Fibroblast of skin of abdomen (primary cell): ENCODE measurements at regions not wholly inside any gene's neighbourhood (a gene's known extent, or its start where the extent isn't known, plus 50 kb on each side); places are given as distances from the start of the nearest gene placed in this dataset.
A peak's percentile ranks its signal among the peaks of the same experiment; 100 is the strongest.
"Not testable (repeated sequence)": the region's sequence is repeated elsewhere in the genome, so short reads cannot be mapped to it uniquely, and the experiment has no call there.

Experiments used
- DNase-seq: peaks from one replicate; pipeline ENCODE4 v3.0.0-alpha.2; 2013

DNA sequence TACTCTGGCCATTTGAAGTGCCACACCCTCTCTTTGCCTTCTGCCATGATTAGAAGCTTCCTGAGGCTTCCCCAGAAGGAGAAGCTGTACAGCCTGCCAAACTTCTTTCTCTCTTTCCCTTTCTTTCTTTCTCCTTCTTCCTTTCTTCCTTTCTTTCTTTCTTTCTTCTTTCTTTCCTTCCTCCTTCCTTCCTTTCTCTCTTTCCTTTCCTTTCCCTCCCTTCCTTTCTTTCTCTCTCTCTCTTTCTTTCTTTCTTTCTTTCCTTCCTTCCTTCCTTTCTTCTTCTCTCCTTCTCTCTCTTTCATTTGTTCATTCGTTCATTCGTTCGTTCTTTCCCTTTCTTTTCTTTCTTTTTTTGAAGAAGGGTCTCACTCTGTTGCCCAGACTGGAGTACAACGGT is 931.0 kb downstream of the TTLL7 start:
- DNase-seq: no peak

DNA sequence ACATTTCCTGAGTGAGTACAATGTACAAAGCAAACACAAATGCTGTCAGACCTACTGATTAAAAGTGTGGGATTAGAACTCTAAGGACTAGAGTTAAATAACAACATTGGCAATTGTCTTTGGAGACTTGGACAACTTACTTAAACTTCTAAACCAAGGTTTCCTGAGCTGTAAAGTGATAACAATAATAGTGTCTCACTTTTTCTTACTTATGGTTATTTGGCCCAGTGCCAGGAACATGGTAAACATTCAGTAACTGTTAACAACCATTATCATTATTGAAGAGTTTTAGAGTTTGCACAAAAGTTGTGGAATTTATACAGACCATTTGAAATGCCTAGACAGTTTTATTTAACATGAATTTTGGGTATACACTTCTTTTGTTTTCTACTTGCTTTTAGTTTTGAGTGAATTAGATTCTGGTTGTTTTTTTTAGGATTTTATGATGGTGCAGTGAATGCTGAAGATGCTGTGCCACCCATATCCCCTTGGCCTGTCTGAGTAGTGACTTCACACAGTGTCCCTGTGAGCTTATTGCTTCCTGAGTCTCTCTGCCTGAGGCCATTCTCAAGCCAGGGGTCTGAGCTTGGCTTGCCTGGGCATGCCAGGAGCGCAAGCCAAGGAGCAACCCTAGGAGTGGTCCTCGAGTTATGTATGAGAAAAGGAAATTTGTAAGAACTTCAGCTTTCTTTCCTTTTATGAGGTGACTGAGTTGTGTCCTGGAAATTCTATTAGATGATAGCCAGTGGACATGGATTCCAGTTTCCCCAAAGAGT is 932.8 kb downstream of the TTLL7 start:
- no peak for DNase-seq

DNA sequence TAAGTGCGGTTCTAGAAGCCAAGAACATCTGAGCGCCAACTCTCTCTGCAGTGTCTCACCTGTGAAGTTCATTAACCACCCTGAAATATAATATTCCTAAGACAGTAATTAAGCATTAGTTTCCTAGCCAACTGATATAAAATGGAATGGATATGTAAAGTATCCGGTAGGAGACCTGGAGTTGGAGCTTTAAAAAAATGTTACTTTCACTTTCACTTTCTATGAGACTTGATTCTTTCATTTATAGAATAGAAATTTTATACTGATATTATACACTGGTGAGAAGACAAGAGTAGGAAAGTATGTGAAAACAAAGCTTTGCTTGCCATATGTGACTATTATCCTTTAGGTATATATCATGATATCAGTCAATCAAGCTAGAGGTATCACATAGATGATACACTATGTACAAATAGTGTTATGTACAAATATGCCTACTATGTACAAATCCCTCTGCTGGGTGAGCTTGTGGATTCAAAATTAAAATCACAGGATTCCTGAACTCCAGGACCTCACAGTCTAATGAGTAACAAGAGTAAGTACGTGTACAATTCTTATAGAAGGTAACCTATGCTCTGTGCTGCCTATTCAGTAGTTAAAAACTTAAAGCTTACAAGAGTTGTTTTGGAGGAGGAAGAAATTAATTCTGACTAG is 934.2 kb downstream of the TTLL7 start:
- no peak for DNase-seq

DNA sequence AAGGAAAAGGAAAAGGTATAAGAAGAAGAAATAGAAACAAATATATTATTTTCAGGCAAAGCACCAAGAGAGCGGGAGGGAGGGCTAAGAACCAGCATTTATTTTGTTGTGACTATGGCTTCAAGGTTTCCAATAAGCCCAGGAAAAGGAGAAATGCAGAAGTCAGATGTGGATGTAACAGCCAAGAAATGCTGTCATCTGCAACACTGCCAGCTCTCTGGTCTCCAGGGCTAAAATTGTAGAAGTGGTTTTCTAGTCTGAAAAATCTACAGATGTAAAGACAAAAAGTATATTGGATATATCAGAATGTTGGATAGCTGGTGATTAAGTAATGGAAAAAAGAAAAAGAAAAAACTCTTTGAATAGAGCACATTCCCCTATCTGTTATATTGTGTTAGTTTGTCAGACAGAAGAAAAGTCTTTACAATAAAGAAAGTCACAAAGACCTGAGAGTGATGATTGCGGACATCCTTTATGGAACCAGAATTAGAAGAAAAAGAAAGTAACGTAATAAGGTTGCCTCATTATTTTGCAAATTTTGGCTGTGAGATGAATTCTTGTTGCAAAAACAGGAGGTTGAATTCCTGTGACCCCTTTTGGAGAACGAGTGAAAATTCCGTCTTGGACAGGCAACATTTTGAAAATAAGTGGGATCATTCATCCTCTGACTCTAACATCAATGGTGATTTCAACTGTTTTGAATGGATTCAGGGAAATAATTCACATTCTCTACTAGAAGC is 938.1 kb downstream of the TTLL7 start:
- DNase-seq: no peak

DNA sequence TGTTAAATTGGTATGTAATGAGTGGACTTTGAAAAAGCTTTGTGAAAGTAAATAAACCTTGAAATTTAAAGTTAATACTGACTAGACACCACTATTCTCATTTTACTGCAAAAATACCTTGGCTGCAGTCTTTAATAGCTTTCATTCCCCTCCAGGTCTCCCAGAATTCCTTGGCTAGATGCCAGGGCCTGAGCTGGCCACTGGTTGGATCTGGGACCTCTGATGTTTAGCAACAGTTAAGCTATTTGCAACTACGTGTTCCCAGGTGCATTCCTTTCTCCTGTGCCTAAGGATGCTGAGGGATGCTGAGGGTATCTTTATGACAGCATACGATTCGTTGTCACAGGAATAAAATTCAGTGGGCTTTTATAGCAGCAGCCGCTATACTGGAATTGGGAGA is 938.7 kb downstream of the TTLL7 start:
- DNase-seq: peak; percentile 5

DNA sequence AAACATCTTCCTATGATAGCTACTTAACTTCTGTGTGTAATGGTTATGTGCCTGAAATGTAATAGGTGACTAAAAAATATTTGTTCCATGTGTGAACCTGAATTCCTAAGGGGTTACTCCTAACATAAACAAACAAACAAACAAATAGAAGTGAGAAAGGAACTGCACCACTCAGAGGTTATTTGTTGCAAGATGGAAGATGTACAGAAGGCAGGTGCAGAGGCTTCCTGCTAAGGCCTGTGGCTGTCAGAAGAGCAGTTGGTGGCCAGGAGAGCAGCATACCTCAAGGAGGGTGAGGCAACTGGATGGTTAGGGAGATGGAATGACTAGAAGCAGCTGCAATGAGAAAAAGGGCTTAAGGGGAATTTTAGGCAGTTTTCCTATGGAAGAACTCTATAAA is 940.6 kb downstream of the TTLL7 start:
- DNase-seq: no peak

DNA sequence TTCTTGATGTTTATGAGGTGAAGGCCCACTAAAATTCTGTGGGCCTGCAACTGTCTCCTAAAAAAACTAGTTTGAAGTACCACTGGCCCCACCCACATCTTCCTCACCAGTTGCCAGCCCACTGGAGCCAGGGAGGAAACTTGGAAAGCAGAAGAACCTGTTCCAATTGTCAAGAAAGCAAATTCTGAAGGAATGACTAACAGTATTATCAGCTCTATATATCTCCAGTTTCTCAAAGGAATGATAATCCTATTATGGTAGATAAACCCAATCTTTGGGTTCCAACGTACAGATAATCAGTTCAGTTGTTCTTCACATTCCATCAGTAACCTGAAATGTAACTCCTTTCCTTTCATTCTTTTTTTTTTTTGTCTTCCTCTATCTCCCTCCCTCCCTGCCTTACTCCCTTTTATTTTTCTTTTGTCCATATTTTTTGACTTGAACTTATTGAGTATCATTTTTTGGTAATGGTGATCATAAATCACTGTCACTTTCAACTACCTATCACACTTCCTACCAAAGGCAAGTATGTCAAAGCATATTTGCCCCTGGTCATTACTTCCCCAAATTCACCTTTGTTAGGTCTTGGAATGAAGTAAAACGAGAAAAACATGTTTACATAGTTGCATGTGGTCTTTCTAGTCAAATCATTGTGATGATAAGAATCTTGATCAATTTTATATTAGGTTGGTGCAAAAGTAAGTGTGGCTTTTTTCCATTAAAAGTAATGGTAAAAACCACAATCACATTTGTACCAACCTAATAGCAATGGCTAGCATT is 943.4 kb downstream of the TTLL7 start:
- DNase-seq: no peak

DNA sequence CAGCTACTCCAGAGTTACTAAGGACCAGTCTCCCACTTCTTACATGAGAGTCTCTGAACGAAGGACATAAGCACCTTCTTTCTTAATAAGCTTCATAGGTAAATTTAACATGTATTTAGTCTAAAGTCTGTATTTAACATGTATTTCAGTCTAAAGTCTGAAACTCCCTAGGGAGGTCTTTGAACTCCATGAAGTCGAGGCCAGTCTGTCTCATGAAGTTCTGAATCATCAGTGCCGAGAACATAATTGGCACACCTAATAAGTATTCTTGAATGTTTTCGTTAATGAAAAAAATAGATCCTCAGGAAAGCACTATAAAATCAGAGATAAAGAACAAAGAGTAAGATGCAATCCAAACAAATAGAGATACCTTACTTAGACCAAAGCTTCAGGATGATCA is 945.5 kb downstream of the TTLL7 start:
- no peak for DNase-seq

DNA sequence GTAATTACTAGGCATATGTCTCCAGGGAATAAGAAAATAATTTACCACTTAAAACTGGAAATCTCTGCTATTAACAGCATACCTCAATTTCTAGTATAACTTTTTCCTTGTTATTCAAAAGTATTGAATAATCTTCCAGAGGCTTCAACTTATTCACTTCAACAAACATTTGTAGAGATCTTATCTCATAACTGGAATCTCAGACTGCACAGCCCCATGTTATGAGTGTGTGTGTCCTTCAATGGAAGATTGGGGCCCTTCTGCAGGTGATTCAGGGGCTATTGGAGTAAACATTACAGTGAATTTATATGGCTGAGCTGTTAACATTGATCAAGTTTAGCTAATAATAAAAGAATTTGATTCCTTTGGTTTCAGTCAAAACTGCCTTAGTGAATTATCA is 946.1 kb downstream of the TTLL7 start:
- no peak for DNase-seq

DNA sequence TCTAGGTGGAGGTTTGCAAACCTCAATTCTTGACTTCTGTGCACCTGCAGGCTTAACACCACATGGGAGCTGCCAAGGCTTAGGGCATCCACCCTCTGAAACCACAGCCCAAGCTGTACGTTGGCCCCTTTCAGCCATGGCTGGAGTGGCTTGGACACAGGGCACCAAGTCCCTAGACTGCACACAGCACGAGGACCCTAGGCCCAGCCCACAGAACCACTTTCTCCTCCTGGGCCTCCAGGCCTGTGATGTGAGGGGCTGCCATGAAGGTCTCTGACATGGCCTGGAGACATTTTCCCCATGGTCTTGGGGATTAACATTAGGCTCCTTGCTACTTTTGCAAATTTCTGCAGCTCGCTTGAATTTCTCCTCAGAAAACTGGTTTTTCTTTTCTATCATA is 947.9 kb downstream of the TTLL7 start:
- not testable (repeated sequence) for DNase-seq

DNA sequence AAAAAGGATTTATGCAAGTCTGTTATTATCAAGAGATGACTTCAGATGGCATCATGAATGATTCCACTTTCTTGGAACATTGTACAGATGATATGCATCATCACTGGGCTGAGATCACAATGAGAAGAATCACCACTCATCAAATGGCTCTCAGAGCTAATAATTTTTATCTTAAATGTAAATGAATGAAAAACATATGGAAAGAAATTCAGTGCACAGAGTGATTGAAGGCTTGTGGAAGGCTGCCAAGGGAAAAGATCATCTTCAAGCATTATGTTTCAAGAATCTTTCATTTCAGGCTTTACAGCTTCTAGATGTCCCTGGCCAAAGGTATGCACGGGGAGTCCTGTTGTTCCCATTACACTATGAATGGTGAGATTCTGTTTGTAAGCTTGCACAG is 955.7 kb downstream of the TTLL7 start:
- DNase-seq: peak; percentile 82

DNA sequence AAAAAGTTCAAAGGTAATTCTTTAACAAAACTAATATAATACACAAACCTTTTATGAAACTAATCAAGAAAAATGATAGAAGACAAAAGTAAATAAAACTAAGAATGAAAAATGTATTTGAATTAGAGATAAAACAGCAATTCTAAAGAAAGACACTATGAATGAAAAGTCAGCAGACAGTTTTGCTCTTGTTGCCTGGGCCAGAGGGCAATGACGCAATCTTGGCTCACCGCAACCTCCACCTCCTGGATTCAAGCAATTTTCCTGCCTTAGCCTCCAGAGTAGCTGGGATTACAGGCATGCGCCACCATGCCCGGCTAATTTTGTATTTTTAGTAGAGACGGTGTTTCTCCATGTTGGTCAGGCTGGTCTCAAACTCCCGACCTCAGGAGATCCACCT is 959.8 kb downstream of the TTLL7 start:
- not testable (repeated sequence) for DNase-seq

DNA sequence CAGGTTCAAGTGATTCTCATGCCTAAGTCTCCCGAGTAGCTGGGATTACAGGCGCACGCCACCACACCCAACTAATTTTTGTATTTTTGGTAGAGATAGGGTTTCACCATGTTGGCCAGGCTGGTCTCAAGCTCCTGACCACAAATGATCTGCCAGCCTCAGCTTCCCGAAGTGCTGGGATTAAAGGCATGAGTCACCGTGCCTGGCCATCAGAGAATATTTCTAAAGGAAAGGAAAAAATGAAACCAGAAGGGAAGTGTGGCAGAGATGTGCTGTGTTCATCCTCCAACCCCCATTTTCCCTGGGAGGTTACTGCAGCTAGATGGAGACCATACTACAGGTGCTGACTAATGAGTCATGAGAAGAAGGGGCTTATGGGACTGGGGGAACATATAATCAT is 964.1 kb downstream of the TTLL7 start:
- peak; percentile 34 for DNase-seq

DNA sequence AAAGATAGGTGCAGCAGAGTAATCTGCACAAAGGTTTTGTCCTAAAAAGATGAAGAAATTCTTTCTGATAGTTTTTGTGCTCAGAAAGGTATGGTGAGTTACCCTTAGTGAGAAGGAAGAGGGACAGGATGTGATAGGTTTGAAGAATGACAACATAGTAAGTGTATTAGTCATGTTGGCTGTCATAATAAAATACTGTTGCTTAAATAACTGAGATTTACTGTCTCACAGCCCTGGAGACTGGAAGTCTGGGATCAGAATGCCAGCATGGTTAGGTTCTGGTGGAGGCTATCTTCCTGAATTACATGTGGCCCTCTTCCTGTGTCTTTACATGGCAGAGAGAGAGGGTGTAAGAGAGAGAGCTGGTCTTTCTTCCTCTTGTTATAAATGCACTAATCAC is 965.2 kb downstream of the TTLL7 start:
- peak; percentile 68 for DNase-seq

DNA sequence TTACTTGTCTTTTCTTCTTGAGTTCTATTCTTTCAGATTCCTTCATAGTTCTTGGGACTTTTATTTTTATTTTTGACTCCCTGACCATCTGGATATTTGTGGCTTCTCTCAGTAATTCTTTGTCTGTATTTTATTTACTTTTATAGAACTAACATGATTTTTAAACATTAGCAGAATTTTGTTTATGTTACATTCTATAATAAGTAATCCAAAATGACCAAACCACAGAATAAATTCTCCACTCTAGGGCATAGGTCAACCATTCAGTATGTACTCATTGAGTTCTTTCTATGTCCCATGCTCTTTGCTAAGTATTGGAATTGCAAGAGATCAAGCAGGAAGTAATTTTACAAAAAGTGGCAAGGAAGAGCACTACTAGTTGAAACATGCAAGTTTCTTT is 969.0 kb downstream of the TTLL7 start:
- DNase-seq: peak; percentile 57

DNA sequence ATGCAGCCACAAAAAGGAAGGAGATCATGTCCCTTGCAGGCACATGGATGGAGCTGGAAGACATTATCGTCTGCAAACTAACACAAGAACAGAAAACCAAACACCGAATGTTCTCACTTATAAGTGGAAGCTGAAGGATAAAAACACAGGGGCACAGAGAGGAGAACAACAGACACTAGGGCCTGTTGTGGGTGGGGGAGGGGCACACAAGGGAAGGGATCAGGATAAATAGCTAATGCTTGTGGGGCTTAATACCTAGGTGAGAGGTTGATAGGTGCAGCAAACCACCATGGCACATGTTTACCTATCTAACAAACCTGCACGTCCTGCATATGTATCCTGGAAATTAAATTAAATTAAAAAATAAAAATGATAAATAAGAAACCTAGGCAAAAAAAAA is 969.9 kb downstream of the TTLL7 start:
- DNase-seq: no peak

DNA sequence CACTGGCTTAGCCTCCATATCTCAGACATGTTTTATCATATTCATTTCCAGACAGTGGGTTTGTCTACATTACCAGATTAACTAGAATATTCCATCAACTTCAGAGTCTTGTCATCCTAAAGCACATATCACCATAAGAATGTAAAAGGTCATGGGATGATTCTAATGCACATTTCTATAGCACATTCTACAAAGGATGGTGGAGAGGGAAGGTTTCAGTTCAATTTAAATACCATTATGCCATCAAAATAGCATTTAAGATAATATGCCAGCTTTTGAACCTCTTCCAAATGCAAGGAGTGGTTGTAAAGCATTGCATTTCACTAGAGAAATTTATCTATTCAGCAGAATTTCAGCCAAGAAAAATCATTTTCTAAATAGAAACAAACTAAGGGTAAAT is 970.5 kb downstream of the TTLL7 start:
- DNase-seq: no peak

DNA sequence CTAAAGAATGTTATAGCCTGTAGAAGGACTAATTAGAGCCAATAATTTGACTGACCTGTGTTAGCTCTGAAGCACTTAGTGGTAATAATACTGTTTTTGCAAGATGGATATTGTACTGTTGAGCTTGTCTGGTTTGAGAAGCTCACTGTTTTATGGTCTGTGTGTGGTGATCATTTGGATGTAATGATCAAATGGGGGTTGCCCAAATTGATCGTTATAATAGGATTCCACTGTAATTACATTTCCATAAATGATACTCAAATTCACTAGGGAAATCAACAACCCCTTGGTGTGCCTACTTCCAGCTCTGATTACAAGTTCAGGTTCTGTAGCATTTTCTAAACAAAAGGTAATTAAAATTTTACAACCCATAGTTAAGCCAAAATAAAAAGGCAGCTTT is 971.4 kb downstream of the TTLL7 start:
- no peak for DNase-seq

DNA sequence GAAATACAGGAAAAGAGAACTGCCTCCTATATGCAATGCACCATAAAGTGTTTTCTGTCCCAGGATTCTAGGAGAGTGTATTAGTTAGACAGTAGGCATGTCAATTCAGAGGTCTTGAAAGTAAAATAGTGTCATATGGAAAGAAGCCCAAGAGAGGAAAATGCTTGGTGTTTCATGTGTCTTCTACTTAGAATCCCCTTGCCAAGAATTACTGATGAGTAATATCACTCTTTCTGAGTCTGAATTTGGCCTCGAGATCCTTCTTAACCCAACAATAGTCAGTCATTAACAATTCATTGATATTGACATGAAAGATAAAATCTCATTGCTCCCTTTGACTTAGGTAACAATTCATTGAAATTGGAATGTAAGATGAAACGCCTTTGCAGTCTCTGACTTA is 972.2 kb downstream of the TTLL7 start:
- DNase-seq: peak; percentile 68

DNA sequence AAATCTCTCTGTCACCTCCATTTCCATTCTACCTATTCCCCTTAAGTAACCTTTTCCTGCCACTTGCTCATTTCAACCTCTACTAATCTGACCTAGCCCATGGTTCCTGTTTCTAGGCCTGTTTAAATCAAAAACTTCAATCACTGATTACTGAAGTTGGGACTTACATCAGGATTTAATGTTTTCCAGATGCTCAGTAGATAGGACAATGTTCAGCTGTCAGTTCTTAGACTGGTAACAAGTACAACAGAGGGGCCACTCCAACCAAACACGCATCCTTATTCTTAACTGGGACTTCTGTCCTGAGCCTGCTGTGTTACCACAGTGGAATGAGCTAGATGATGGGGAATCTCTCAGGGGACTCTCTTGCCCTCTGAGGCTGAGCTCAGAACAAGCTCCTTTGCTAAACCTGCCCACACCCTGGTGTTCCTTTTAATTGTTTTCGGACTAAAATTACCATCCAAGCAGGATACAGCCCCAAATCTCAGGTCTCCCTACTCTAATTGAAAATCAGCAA is 974.6 kb downstream of the TTLL7 start:
- DNase-seq: no peak

DNA sequence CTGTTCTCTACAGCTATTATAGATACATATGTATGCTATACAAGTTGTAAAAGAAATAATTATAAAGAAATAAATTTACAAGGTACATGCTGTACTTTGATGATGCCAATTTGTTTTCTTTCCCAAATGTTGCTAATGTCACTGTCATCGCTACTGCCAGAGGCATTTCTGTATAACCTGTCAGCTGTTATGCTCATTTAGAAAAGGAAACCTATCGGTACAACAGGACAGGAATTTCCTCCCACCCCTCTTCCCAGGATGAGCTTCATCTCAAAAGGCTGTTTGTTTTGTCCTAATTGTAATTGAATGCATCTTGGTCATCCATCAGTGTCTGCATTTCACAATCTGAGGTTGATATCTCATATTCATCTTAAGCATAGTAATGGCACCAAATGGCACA is 975.7 kb downstream of the TTLL7 start:
- DNase-seq: no peak

DNA sequence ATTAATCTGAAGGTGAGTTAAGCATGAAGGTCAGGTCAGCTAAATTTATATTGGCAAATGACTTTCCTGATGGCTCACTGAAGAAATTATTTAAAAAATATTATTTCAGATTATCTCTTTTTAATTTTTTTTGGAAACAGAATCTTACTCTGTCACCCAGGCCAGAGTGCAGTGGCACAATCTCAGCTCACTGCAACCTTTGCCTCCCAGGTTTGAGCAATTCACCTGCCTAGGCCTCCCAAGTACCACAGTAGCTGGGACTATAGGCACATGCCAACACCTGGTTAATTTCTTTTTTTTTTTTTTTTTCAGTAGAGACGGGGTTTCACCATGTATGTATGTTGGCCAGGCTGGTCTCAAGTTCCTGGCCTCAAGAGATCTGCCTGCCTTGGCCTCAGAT is 976.7 kb downstream of the TTLL7 start:
- no peak for DNase-seq

DNA sequence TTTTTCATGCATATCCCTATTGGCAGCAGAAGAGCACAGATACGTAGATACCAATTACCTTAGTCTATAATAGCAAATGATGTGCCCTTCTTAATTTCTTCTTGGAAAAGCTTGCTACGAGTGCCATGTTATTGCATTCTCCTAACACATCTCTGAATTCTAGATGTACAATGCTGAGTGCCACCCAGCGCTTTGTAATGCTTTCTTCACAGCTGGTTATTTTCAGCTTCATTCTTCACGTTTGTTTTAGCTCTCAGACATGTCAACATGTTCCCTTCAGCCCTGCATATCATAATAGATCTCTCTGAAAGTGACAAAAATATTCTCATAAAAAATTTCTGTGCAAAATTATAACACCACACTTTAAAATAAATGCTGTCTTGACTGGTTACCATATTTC is 981.2 kb downstream of the TTLL7 start:
- DNase-seq: no peak
